HL-60 (cell line): ENCODE measurements at regions not wholly inside any gene's neighbourhood (a gene's known extent, or its start where the extent isn't known, plus 50 kb on each side); places are given as distances from the start of the nearest gene placed in this dataset.

ENCODE experiments used
- DNase-seq, 2 experiments: peaks; one replicate each; pipeline ENCODE4 v3.0.0-alpha.2; 2010 to 2020; ENCODE audit warnings: low read depth in 1 of 2, low spot score in 1 of 2
- H3K27ac ChIP-seq: fragments of 250-450 bp; sonication (Bioruptor Pico); replicated peaks from 2 replicates; pipeline ENCODE4 v1.5.1; 2020; ENCODE audit warnings: mild to moderate bottlenecking, moderate library complexity
- H3K27me3 ChIP-seq: fragments of 250-450 bp; sonication (Bioruptor Pico); 2 replicates; pipeline ENCODE4 v1.5.1; 2021; ENCODE audit warnings: mild to moderate bottlenecking, moderate library complexity; ENCODE audit not compliant: insufficient read depth, poor library complexity, severe bottlenecking
- H3K4me3 ChIP-seq: replicated peaks from 2 replicates; pipeline ENCODE4 v1.5.1; 2011; ENCODE audit warnings: mild to moderate bottlenecking, control low read depth, low read length; ENCODE audit not compliant: insufficient read depth
- CTCF ChIP-seq: IDR thresholded peaks from one replicate; pipeline ENCODE4 v1.5.1; 2011; ENCODE audit warnings: low read length, control low read depth, inconsistent platforms; ENCODE audit not compliant: insufficient read depth
- GABPA ChIP-seq: IDR thresholded peaks from 2 replicates; pipeline ENCODE4 v1.6.1; 2012; ENCODE audit warnings: low read depth
- POLR2AphosphoS5 ChIP-seq: IDR thresholded peaks from 2 replicates; pipeline ENCODE4 v1.6.1; 2012; ENCODE audit warnings: low read depth
- REST ChIP-seq: IDR thresholded peaks from 2 replicates; pipeline ENCODE4 v1.6.1; 2012; ENCODE audit warnings: low read depth; ENCODE audit not compliant: insufficient replicate concordance
- SPI1 ChIP-seq: IDR thresholded peaks from 2 replicates; pipeline ENCODE4 v1.6.1; 2012; ENCODE audit warnings: low read depth, mild to moderate bottlenecking, borderline replicate concordance

GRCh38 chr12:90243211-90243610 is 534.6 kb upstream of the ATP2B1 start:
- TF ChIP-seq POLR2AphosphoS5 (no peak), SPI1 (no peak), REST (no peak), CTCF (no peak), GABPA (no peak)
- no peak overlapping the region for H3K4me3 ChIP-seq
- no peaks in the 10 kb centered on the region for H3K27me3 ChIP-seq
- no peak for DNase-seq
- H3K27ac ChIP-seq = no peak overlapping the region

- TF ChIP-seq GABPA (no peak), REST (no peak), SPI1 (no peak), POLR2AphosphoS5 (no peak), CTCF (no peak)
- Histone ChIP-seq H3K27ac (no peak overlapping the region), H3K27me3 (no peaks in the 10 kb centered on the region), H3K4me3 (no peak overlapping the region)
- DNase-seq = no peak
Measured at GRCh38 chr12:90239732-90240260, 531.2 kb upstream of the ATP2B1 start.

- DNase-seq = no peak
- Histone ChIP-seq H3K27ac (no peak overlapping the region), H3K4me3 (no peak overlapping the region), H3K27me3 (no peaks in the 10 kb centered on the region)
- TF ChIP-seq REST (no peak), SPI1 (no peak), GABPA (no peak), POLR2AphosphoS5 (no peak), CTCF (no peak)
Measured at GRCh38 chr12:90238663-90239271, 530.1 kb upstream of the ATP2B1 start.
